Lower lobe of right lung (tissue), 2 donors: ENCODE measurements at regions not wholly inside any gene's neighbourhood (a gene's known extent, or its start where the extent isn't known, plus 50 kb on each side); places are given as distances from the start of the nearest gene placed in this dataset.
"Not testable (repeated sequence)": the region's sequence is repeated elsewhere in the genome, so short reads cannot be mapped to it uniquely, and the experiment has no call there.

Experiments
- ATAC-seq, 2 donors: fragments of 200-7000 bp; cut with Tn5 transposase; one replicate each; pipeline ENCODE4 v1.9.1; 2020 to 2022; ENCODE audit warnings: mild to moderate bottlenecking in 2 of 2, moderate library complexity in 2 of 2
- DNase-seq: peaks from one replicate; pipeline ENCODE4 v3.0.0-alpha.2; 2020
- H3K27ac ChIP-seq: fragments of 200-600 bp; one replicate; pipeline ENCODE4 v1.8.0; 2022
- H3K27me3 ChIP-seq: fragments of 200-600 bp; one replicate; pipeline ENCODE4 v1.8.0; 2022; ENCODE audit warnings: low read depth
- H3K36me3 ChIP-seq: fragments of 200-600 bp; one replicate; pipeline ENCODE4 v1.8.0; 2022; ENCODE audit warnings: mild to moderate bottlenecking
- H3K4me1 ChIP-seq: fragments of 200-600 bp; one replicate; pipeline ENCODE4 v1.8.0; 2022
- H3K4me3 ChIP-seq: fragments of 200-600 bp; one replicate; pipeline ENCODE4 v1.8.0; 2022; ENCODE audit warnings: mild to moderate bottlenecking
- H3K9me3 ChIP-seq: fragments of 200-600 bp; one replicate; pipeline ENCODE4 v1.8.0; 2022
- intact Hi-C: fragments of 100-400 bp; cut with DNase I; formaldehyde crosslinking; loops from one replicate; pipeline ENCODE4 v1.11.0; 2022
- TF ChIP-seq, protein P1 (sequence below): fragments of 200-600 bp; IDR thresholded peaks from one replicate; pipeline ENCODE4 v1.8.0; 2022; ENCODE audit warnings: antibody characterized with exemption, mild to moderate bottlenecking
- donor health status: DM: no; HTN: yes; CAD: no; lungs with severe emphysema.

DNA sequence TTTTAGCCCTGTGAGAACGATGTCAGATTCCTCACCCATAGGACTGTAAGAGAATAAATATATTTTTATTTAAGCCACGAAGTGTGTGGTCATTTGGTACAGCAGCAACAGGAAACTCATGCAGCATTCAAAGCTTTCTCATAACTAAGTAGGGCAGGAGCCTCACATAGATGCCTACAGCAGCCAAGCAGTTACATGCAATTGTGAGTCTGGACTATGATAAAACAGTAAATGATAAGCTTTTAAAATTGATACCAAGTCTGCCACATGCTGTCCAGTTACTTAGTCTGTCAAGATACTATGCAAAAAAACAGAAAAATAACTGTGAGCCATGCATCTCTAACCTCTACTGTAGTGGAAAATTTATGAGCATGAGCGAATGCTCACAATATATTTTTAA, 359.6 kb downstream of the HS3ST1 start:
- Histone ChIP-seq H3K36me3 (no peaks in the 10 kb centered on the region), H3K9me3 (no peaks in the 10 kb centered on the region)
- TF ChIP-seq, protein P1, sequence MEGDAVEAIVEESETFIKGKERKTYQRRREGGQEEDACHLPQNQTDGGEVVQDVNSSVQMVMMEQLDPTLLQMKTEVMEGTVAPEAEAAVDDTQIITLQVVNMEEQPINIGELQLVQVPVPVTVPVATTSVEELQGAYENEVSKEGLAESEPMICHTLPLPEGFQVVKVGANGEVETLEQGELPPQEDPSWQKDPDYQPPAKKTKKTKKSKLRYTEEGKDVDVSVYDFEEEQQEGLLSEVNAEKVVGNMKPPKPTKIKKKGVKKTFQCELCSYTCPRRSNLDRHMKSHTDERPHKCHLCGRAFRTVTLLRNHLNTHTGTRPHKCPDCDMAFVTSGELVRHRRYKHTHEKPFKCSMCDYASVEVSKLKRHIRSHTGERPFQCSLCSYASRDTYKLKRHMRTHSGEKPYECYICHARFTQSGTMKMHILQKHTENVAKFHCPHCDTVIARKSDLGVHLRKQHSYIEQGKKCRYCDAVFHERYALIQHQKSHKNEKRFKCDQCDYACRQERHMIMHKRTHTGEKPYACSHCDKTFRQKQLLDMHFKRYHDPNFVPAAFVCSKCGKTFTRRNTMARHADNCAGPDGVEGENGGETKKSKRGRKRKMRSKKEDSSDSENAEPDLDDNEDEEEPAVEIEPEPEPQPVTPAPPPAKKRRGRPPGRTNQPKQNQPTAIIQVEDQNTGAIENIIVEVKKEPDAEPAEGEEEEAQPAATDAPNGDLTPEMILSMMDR: no peak

DNA sequence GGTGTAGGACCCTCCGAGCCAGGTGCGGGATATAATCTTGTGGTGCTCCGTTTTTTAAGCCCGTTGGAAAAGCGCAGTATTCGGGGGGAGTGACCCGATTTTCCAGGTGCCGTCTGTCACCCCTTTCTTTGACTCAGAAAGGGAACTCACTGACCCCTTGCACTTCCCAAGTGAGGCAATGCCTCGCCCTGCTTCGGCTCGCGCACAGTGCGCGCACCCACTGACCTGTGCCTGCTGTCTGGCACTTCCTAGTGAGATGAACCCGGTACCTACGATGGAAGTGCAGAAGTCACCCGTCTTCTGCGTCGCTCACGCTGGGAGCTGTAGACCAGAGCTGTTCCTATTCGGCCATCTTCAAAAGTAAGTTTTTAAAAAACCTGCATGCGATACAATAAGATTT, 362.1 kb downstream of the HS3ST1 start:
- ATAC-seq, intact Hi-C loops, DNase-seq: not testable (repeated sequence)

More for the DNA sequence above, 359.6 kb downstream of the HS3ST1 start:
- no peak overlapping the region for H3K4me3 ChIP-seq
- H3K4me1 ChIP-seq: no peaks in the 10 kb centered on the region
- no peaks in the 10 kb centered on the region for H3K27me3 ChIP-seq
- ATAC-seq (no peak), DNase-seq (no peak)
- intact Hi-C loops: no loop called here
- no peak overlapping the region for H3K27ac ChIP-seq

DNA sequence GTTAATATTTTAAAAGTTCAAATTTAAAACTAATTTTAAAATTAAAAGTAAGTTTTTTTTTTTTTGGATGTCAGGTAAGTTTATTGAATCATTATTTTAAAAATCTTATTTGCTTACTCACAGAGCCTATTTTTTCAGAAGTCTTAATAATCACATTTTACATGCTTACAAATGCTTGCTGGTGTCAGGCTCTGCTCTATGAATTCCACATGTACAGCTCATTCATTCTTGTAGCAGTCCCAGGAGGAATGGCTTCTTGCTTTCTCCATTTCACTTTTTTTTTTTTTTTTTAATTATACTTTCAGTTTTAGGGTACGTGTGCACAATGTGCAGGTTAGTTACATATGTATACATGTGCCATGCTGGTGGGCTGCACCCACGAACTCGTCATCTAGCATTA, 368.1 kb downstream of the HS3ST1 start:
- H3K27me3 ChIP-seq, H3K9me3 ChIP-seq, H3K36me3 ChIP-seq, H3K4me3 ChIP-seq, H3K4me1 ChIP-seq, intact Hi-C loops, DNase-seq, ATAC-seq, H3K27ac ChIP-seq: not testable (repeated sequence)

More for the DNA sequence above, 362.1 kb downstream of the HS3ST1 start:
- H3K9me3 ChIP-seq, H3K27me3 ChIP-seq, H3K36me3 ChIP-seq, H3K27ac ChIP-seq, H3K4me3 ChIP-seq, H3K4me1 ChIP-seq: not testable (repeated sequence)

DNA sequence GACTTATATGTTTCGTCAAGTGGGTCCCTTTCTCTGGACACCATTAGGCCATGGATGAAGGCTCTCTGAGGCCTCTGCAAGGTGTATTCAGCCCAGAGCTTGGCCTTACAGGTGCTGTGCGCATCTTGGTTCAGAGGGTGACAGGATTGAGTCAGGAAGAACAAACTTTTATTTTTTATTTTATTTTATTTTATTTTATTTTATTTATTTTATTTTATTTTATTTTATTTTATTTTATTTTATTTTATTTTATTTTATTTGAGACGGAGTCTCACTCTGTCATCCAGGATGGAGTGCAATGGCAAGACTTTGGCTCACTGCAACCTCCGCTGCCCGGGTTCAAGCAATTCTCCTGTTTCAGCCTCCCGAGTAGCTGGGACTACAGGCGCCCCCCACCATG, 370.4 kb upstream of the CLNK start:
- H3K9me3 ChIP-seq, ATAC-seq, H3K36me3 ChIP-seq, H3K4me3 ChIP-seq, H3K27me3 ChIP-seq, H3K27ac ChIP-seq, DNase-seq, H3K4me1 ChIP-seq, intact Hi-C loops: not testable (repeated sequence)

DNA sequence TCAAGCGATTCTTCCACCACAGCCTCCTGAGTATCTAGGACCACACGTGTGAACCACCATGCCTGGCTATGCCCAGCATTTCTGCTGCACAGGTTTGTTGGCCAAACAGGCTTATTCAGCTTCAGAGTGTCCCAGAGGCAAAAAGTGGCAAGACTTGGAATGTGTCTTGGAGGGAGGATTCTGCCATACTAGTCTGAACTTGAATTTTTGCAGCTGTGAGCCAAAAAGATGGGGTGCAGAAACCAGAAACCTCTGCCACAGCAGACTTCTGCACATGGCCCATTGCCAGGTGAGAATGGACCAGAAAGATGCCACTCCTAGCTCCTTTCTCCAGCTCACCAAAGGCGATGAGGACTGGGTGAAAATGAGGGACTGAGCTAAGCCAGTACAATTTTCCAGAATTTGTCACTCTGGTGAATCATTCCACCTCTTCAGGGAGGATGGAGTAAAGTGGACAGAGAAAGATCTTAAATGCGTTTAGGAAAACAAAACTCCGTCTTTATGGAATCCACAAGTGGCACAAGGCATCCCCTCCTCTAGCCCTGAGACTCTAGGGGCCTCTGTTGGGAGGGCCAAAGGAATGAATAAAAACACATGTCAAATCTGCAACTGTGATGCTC, 369.1 kb upstream of the CLNK start:
- Histone ChIP-seq H3K36me3 (no peaks in the 10 kb centered on the region), H3K4me1 (no peaks in the 10 kb centered on the region), H3K27me3 (no peaks in the 10 kb centered on the region), H3K27ac (no peak overlapping the region), H3K9me3 (no peaks in the 10 kb centered on the region), H3K4me3 (no peak overlapping the region)
- TF ChIP-seq, protein P1: no peak
- intact Hi-C loops: no loop called here
- no peak for ATAC-seq
- DNase-seq: no peak

DNA sequence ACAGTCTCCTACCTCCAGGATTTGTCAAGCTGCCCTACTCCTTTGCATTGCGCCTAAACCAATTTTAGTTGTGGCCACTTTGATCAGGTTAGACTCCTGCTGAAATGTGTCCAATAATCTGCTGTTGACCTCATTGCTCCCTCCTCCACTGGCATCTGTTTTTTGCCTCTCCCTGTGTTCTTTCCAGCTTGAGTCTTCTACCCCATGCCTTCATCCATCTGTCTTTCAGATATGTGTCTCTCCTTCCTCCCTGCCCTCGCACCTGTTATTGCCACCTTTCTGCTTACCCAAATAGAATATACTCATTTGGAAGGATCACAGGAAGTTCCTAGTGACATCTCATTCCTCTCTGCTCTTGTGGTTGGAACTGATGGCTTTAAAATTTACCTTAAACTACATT, 366.6 kb upstream of the CLNK start:
- Histone ChIP-seq H3K27me3 (no peaks in the 10 kb centered on the region), H3K4me1 (no peaks in the 10 kb centered on the region), H3K27ac (no peak overlapping the region), H3K4me3 (no peak overlapping the region), H3K9me3 (no peaks in the 10 kb centered on the region), H3K36me3 (no peaks in the 10 kb centered on the region)
- TF ChIP-seq, protein P1: no peak
- no peak for ATAC-seq
- intact Hi-C loops: no loop called here
- DNase-seq: no peak

DNA sequence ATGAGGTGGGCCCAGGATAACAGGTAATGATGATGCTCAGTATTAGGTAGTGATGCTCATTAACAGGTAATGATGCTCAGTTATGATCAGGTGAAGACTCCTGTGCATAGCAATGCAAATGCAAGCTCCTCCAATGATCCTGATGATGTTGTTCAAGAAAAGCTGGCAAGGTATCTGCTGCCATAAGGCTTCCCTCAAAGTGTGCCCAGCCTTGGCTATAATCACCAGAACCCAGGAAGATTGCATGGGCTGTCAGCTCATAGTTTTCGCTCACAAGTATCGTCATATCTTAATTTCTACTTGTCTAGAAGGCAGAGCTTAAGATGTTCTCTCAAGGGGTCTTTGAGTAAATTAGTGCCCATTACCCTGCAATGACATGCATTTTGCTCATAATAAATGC, 366.2 kb upstream of the CLNK start:
- H3K4me3 ChIP-seq: no peak overlapping the region
- no peak for ATAC-seq
- TF ChIP-seq, protein P1: no peak
- intact Hi-C loops: no loop called here
- no peaks in the 10 kb centered on the region for H3K9me3 ChIP-seq
- H3K27ac ChIP-seq: no peak overlapping the region
- no peaks in the 10 kb centered on the region for H3K4me1 ChIP-seq
- no peak for DNase-seq
- no peaks in the 10 kb centered on the region for H3K27me3 ChIP-seq
- no peaks in the 10 kb centered on the region for H3K36me3 ChIP-seq
